ENCODE measurements at regions not wholly inside any gene's neighbourhood (a gene's known extent, or its start where the extent isn't known, plus 50 kb on each side); places are given as distances from the start of the nearest gene placed in this dataset.

DNA sequence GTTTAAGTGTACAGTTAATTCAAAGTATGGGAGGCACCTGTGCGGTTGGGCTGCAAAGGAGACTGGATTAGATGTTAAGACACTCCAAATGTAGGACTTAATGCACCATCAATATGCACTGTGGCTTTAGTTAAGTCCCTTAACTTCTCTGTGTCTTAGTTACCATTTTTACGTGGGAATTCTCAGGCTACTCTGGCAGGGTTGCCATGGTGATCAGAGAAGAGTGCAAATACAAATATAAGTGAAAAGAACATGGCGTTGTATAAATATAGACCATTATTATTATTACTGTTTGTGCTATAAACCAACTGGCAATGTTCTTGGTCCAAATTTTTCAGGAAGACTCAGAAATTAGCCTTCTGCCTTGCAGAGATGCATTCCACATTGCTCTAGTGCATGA, 595.6 kb downstream of the NPHP4 start:
- peaks cover 8% of the 10 kb centered on the region for H3K9me3 Mint-ChIP-seq (ENCODE audit: low read depth)
- H3K27me3 Mint-ChIP-seq, result no peaks in the 10 kb centered on the region
- H3K36me3 Mint-ChIP-seq, result no peaks in the 10 kb centered on the region
- H3K27ac Mint-ChIP-seq, result no peak overlapping the region
- H3K4me3 Mint-ChIP-seq, result no peak overlapping the region
- H3K4me1 Mint-ChIP-seq (ENCODE audit: low read depth), result peaks cover 33% of the 10 kb centered on the region

DNA sequence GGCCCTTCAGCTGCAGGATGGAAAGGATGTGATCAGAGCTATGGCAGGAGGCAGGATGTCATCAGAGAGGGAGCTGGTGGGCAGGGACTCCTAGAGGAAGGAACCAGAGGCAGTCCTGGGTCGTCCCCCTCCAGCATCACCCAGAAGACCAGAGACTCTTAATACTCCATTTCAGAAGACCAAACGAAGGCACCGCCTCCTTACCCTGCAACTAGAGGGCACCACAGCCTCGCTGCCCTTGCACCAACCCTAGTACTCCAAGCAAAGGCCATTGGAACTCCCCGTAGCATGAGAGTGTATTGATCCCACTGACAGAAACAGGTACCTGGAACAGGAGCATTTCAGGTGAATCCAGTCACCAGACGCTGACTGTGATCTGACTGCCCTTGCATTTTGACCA, 598.1 kb downstream of the NPHP4 start:
- no peaks in the 10 kb centered on the region for H3K36me3 Mint-ChIP-seq
- H3K27me3 Mint-ChIP-seq, result no peaks in the 10 kb centered on the region
- H3K4me1 Mint-ChIP-seq (ENCODE audit: low read depth), result peaks cover 26% of the 10 kb centered on the region
- H3K9me3 Mint-ChIP-seq (ENCODE audit: low read depth), result peaks cover 8% of the 10 kb centered on the region
- H3K4me3 Mint-ChIP-seq, result no peak overlapping the region
- no peak overlapping the region for H3K27ac Mint-ChIP-seq

DNA sequence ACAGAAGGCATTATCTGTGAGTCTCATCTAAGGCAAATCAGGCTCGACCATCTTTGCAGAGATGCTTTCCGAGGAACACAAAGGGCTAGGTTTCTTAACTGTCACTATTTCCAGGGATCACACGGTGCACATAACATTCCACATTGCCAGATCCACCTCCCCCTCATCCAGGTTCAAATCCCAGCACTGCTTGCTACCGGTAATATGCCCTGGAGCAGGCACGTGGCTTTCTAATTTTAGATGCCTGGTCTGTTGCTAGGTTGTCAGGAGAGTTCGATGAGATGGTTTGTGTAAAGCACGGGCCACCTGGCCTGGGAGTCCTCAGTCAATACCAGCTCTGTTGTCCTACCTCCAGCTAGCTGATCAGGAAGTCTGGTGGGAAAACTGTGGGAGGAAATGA, 598.6 kb downstream of the NPHP4 start:
- Mint-ChIP-seq H3K27ac (no peak overlapping the region), H3K9me3 (ENCODE audit: low read depth) (peaks cover 3% of the 10 kb centered on the region), H3K4me1 (ENCODE audit: low read depth) (peaks cover 23% of the 10 kb centered on the region), H3K4me3 (no peak overlapping the region), H3K27me3 (no peaks in the 10 kb centered on the region), H3K36me3 (no peaks in the 10 kb centered on the region)

DNA sequence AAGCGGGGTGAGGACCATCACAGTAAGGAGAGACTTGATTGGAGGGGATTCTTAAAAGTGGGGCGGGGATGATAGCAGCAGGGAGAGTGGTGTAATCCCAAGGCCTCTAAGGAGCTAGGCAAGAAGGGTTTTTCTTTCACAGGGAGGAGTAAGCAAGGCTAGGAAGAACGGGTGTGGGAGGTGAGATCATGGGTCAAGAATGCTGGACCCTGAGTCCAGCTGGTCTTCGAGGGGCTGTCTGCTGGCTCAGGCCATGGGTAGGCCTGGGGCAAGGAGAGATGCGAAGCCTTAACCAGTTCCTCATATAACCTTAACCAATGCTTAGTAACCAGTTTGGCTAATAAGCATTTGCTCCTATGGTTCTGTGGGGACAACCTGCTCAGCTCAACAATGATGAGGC, 599.1 kb downstream of the NPHP4 start:
- Mint-ChIP-seq H3K4me3 (no peak overlapping the region), H3K4me1 (ENCODE audit: low read depth) (peaks cover 23% of the 10 kb centered on the region), H3K27me3 (no peaks in the 10 kb centered on the region), H3K9me3 (ENCODE audit: low read depth) (peaks cover 3% of the 10 kb centered on the region), H3K27ac (no peak overlapping the region), H3K36me3 (no peaks in the 10 kb centered on the region)

DNA sequence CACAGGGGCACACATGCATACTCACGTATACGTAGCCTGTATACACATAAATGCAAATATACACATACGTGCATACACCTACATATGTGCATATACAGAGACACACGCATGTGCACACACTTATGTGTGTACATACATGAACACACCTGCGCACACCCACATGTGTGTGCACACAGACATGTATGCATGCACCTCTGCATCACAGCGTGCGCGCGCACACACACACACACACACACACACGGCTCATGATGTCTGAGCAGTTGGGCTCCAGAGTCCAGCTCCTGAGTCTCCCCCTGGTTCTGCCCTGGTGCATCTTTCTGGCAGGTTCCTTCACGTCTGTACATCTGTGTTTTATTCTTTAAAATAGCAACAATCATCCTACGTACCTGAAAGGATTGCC, 600.5 kb downstream of the NPHP4 start:
- H3K36me3 Mint-ChIP-seq, result no peaks in the 10 kb centered on the region
- no peak overlapping the region for H3K4me3 Mint-ChIP-seq
- H3K27ac Mint-ChIP-seq, result no peak overlapping the region
- H3K27me3 Mint-ChIP-seq, result no peaks in the 10 kb centered on the region
- H3K9me3 Mint-ChIP-seq (ENCODE audit: low read depth), result peaks cover 3% of the 10 kb centered on the region
- H3K4me1 Mint-ChIP-seq (ENCODE audit: low read depth), result peaks cover 23% of the 10 kb centered on the region

DNA sequence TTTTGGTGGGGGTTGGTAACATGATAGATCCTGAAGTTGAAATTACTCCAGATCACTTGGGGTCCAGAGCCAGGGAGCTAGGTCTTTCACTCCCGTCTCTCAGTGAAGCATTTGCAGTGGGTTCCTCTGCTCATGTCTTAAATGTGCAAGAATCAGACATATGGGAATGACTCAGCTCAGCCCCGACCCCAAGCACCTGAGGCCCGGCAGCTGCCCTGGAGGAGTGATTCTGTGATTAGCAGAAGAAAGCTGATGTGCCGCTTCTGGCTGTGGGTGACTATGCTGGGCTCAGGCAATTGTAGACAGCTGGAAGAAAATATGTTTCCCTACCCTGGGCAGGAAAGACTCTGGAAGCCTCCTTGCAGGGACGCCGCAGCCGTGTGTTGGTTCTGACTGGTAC, 601.7 kb downstream of the NPHP4 start:
- H3K36me3 Mint-ChIP-seq, result no peaks in the 10 kb centered on the region
- no peak overlapping the region for H3K27ac Mint-ChIP-seq
- H3K4me1 Mint-ChIP-seq (ENCODE audit: low read depth), result peaks cover 23% of the 10 kb centered on the region
- H3K4me3 Mint-ChIP-seq, result peak overlapping the region; percentile 3
- peaks cover 1% of the 10 kb centered on the region for H3K9me3 Mint-ChIP-seq (ENCODE audit: low read depth)
- no peaks in the 10 kb centered on the region for H3K27me3 Mint-ChIP-seq

DNA sequence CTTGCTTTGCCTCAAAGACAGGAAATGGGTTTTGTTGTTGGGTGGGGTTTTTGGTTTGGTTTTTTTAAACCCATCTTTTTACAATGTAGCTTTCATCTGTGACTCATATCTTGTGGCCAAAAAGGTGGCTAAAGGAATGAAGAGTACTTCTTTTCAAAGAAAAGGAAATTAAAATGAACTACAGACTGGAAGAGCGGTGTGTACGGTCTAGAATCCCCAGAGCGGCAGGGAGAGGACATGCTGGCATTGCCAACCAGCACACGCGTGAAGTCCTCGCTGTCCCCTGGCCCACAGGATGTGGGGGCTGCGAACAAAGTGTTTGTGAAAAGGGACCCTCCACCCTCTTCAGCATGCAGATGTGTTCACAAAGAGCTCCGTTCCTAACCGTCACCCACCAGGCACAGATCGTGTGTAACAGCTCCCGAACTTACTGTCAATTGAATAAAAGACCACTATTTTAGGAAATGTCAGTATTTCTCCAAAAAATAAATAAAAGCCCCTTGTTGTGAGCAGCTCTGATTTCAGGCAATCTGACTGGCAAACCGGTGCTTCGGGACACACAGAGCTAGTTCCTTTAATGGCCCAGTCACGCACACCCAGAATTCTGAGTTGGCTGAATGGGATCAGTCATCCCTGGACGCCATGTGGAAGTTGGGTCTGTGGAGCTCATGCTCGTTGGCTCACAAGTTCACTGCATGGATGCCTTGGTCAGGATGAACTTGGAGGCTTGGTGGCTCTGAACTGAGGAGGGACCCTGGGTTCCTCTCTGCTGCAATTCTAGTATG, 602.9 kb downstream of the NPHP4 start:
- Mint-ChIP-seq H3K4me1 (ENCODE audit: low read depth) (peaks cover 20% of the 10 kb centered on the region), H3K27me3 (no peaks in the 10 kb centered on the region), H3K36me3 (no peaks in the 10 kb centered on the region), H3K27ac (peak overlapping the region; percentile 88), H3K4me3 (peak overlapping the region; percentile 85), H3K9me3 (ENCODE audit: low read depth) (no peaks in the 10 kb centered on the region)

DNA sequence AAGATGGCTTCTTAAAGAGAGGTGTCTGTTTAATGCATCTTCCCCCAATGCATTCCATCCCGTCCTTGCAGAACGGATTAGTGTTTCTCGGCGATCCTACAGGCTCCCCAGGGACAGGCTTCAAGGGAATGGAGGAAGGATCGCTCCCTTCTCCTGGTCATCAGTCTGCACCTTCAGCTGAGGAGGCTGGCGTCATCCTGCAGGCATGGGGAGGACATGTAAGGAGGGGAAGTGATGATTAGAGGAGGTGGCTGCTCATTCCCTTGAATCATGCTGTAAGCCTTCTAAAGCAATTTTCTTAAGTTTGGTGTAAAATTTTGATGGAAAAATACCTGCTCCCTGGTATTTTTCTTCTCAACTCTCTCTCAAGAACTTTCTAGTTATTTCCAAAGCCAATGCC, 603.6 kb downstream of the NPHP4 start:
- Mint-ChIP-seq H3K9me3 (ENCODE audit: low read depth) (no peaks in the 10 kb centered on the region), H3K4me3 (peak overlapping the region; percentile 85), H3K36me3 (no peaks in the 10 kb centered on the region), H3K4me1 (ENCODE audit: low read depth) (peaks cover 13% of the 10 kb centered on the region), H3K27me3 (no peaks in the 10 kb centered on the region), H3K27ac (peak overlapping the region; percentile 88)

DNA sequence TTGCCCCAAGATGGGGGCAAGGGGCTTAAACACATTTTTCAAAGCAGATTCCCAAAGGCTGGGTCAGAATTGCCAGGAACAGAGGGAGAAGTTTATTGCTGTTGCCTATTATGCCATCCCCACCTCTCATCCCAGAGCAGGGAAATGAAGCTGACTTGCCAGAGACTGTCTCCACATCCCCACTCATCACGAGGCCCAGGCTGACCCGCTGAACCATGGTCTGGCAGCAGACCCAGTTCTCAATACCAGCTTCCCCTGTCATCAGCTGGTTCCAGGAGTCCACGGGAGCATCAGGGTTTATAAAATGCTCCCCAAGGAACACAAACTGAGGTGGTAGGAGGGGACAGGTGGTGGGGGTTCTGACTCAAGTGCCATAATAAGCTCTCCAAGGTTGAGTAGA, 605.9 kb downstream of the NPHP4 start:
- H3K27me3 Mint-ChIP-seq, result no peaks in the 10 kb centered on the region
- H3K4me3 Mint-ChIP-seq, result no peak overlapping the region
- no peaks in the 10 kb centered on the region for H3K36me3 Mint-ChIP-seq
- no peaks in the 10 kb centered on the region for H3K9me3 Mint-ChIP-seq (ENCODE audit: low read depth)
- peaks cover under 1% of the 10 kb centered on the region for H3K4me1 Mint-ChIP-seq (ENCODE audit: low read depth)
- no peak overlapping the region for H3K27ac Mint-ChIP-seq

DNA sequence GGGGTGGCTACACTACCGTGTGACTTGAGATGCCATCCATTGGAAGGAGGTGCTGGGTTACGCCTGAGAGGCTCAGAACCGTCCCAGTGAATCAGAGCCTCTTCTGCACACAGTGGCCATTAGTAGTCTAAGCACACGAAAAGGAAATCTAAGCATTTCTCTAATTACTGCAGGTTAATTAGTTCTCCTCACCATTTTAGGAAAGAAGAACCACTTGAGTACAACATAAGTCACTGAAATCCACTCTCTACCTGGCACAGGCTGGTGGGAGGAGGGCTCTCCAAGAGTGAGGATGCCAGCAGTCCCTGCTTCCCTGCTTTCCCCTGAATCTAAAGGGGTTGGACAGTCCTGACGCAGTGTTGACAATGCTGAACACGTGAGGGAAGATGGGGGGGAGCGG, 606.3 kb downstream of the NPHP4 start:
- Mint-ChIP-seq H3K27ac (no peak overlapping the region), H3K4me3 (no peak overlapping the region), H3K36me3 (no peaks in the 10 kb centered on the region), H3K27me3 (no peaks in the 10 kb centered on the region), H3K4me1 (ENCODE audit: low read depth) (peaks cover 1% of the 10 kb centered on the region), H3K9me3 (ENCODE audit: low read depth) (no peaks in the 10 kb centered on the region)

DNA sequence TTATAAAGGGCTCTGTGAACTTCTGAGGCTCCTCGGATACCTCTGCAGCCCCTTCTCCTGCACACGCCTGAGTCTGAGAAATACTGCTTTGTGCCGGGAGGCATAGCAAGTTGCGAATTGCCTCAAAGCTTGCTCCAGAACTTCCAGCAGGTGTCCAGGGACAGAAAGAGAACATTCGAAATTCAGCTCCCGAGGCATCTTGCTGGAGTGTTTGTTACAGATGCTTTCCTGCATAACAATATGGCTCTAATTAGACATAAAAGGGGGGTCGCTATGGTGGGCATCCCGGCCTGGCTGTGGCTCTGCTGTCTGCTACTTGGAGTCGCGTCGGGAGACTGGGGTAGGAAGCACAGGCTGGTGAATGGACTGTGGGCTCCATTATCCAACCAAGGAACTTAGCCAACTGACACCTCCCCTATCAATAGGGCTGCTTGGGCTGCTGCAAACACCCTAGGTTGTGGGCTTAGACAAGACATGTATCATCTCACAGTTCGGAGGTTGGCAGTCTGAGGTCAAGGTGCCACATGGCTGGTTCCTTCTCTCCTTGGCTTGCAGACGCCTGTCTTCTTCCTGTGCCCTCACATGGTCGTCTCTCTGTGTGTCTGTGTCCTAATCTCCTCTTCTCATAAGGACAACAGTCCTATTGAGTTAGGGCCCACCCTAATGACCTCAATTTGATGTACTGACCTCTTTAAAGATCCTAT, 607.0 kb downstream of the NPHP4 start:
- no peaks in the 10 kb centered on the region for H3K36me3 Mint-ChIP-seq
- H3K4me3 Mint-ChIP-seq, result no peak overlapping the region
- H3K27ac Mint-ChIP-seq, result no peak overlapping the region
- H3K27me3 Mint-ChIP-seq, result no peaks in the 10 kb centered on the region
- no peaks in the 10 kb centered on the region for H3K9me3 Mint-ChIP-seq (ENCODE audit: low read depth)
- peaks cover 1% of the 10 kb centered on the region for H3K4me1 Mint-ChIP-seq (ENCODE audit: low read depth)

DNA sequence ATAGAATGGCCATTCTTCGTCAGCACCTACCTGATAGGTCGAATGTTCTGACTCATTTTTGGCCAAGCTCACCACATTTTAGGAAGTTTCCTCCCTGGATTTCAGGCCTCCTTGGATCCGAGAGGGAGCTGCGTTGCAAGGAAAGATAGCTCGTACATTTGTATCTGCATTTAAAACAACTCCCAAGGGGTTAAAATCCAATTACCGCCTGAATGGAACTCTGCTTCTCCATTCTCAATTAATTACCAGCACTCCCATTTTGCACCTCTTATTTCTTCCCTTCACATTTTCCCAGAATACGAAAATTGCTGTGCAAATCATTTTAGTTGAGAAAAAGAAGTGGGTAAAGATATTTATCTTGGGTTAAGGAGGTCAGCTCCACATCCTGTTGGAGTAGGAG, 610.7 kb downstream of the NPHP4 start:
- Mint-ChIP-seq H3K27ac (no peak overlapping the region), H3K27me3 (no peaks in the 10 kb centered on the region), H3K36me3 (no peaks in the 10 kb centered on the region), H3K4me3 (no peak overlapping the region), H3K4me1 (ENCODE audit: low read depth) (peaks cover 1% of the 10 kb centered on the region), H3K9me3 (ENCODE audit: low read depth) (no peaks in the 10 kb centered on the region)

DNA sequence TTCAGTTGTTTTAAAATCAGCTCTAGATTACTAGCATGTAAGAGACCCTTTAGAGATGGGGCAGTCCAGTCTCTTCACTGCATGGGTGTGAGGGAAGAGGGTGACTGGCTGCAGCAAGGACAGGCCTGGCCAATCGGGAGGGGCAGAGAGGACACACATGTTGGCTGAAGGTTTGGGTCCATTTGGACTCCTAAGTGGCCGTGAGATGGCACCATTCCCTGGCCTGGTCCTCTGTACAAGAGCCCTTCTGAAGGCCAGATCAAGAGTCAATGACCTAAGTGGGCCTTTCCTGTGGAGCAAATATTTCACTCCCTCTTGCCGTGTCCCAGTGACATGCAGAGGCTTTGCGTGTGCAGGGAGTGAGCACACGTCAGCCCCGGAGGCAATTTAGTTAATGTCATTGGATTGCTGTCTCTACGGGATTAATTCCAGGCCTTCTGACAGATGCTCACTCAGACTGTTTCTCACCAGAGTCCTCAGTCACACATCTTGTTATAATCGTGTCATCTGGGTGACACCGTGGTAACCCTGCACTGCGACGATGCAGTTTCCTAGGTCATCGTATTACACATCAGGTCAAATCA, 613.0 kb downstream of the NPHP4 start:
- no peaks in the 10 kb centered on the region for H3K9me3 Mint-ChIP-seq (ENCODE audit: low read depth)
- H3K4me3 Mint-ChIP-seq, result no peak overlapping the region
- peaks cover 1% of the 10 kb centered on the region for H3K4me1 Mint-ChIP-seq (ENCODE audit: low read depth)
- H3K27ac Mint-ChIP-seq, result no peak overlapping the region
- no peaks in the 10 kb centered on the region for H3K27me3 Mint-ChIP-seq
- no peaks in the 10 kb centered on the region for H3K36me3 Mint-ChIP-seq

DNA sequence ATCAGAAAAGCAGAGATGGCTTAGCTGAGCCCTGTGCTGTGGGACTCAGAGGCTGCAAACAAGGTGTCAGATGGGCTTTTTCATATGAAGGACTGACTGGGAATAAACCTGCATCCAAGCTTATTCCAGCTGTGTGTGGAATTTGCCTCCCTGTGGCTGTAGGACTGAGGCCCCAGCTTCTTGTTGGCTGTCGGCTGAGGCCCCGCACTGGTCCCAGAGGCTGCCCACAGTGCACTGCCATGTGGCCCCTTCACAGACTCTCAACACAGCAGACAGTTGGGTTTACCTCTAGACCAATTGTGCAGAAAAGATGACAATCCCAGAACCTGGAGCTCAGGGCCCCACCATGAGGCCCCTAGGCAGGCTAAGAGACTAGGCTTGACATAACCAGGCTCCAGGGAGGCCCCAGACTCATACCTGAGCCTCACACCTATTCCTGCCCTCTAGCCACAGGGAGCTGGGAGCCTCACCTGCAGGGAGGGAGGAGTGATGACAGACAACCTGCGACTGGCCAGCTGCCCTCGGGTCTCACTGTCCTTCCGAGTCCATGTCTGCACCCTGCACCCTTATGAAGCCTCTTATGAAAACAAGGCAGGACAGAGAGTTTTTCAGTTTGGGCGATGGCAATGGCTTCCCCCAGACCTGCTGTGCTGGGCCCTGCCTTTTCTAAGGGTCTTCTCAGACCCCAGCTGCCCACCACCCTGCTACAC, 615.5 kb downstream of the NPHP4 start:
- H3K27me3 Mint-ChIP-seq, result no peaks in the 10 kb centered on the region
- no peak overlapping the region for H3K27ac Mint-ChIP-seq
- H3K4me1 Mint-ChIP-seq (ENCODE audit: low read depth), result peaks cover 3% of the 10 kb centered on the region
- H3K4me3 Mint-ChIP-seq, result no peak overlapping the region
- no peaks in the 10 kb centered on the region for H3K36me3 Mint-ChIP-seq
- no peaks in the 10 kb centered on the region for H3K9me3 Mint-ChIP-seq (ENCODE audit: low read depth)

DNA sequence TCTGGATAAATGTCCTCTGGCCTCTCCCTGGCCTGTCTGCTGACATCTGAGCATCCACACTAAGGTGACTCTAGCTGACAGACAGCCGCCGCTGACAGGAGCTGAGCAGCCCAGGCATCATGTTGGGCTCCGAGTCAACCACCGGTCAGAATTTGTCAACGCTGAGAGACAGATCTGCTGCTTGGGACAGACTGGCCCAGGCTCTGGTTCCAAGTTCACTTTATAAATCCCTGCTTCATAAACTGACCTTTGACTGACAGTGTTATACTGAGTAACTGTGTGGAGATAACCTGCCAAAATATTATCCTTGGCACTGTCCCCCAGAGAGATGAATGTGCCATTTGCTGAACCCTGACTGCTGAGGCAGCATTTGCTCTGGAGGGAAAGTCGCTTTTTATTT, 616.7 kb downstream of the NPHP4 start:
- Mint-ChIP-seq H3K4me3 (no peak overlapping the region), H3K4me1 (ENCODE audit: low read depth) (peaks cover 12% of the 10 kb centered on the region), H3K27ac (no peak overlapping the region), H3K9me3 (ENCODE audit: low read depth) (no peaks in the 10 kb centered on the region), H3K36me3 (peaks cover 3% of the 10 kb centered on the region), H3K27me3 (no peaks in the 10 kb centered on the region)

Data from activated naive CD8-positive, alpha-beta T cell (primary cell).